B cell (primary cell): ENCODE measurements at regions not wholly inside any gene's neighbourhood (a gene's known extent, or its start where the extent isn't known, plus 50 kb on each side); places are given as distances from the start of the nearest gene placed in this dataset.

Source experiments
- ATAC-seq: fragments of 200-7000 bp; cut with Tn5 transposase; one replicate; pipeline ENCODE4 v1.10.0; 2021; ENCODE audit warnings: low read depth, mild to moderate bottlenecking, moderate number of reproducible peaks, moderate library complexity
- CTCF ChIA-PET: fragments of 350-600 bp; sonication (Branson Sonifier 250); formaldehyde crosslinking; loops from one replicate; lab custom pipeline; 2021; ENCODE audit warnings: antibody characterized with exemption, inconsistent platforms; lab: Charles Lee
- POLR2A ChIA-PET: fragments of 350-600 bp; sonication (Branson Sonifier 250); formaldehyde crosslinking; loops from one replicate; lab custom pipeline; 2021; ENCODE audit warnings: antibody characterized with exemption; lab: Charles Lee
- DNase-seq: peaks from one replicate; pipeline ENCODE4 v3.0.0; 2013
- H2AFZ ChIP-seq: 2 replicates; pipeline ENCODE4 v1.6.1; 2012; ENCODE audit warnings: mild to moderate bottlenecking, low read depth, low read length; ENCODE audit not compliant: insufficient read depth, poor library complexity, severe bottlenecking
- H3K27ac ChIP-seq, 2 donors: 1 replicate in 1 of 2; 2 replicates in 1 of 2; pipeline ENCODE4 v1.5.1; 2012 to 2013; ENCODE audit warnings: low read length in 2 of 2, mild to moderate bottlenecking in 2 of 2, moderate library complexity in 1 of 2
- H3K27me3 ChIP-seq, 4 experiments: fragments of 200-600 bp in 1 of 4; sonication (generic) in 1 of 4; replicated peaks in 1 of 4; 1 replicate in 2 of 4; 2 replicates in 2 of 4; pipeline versions ENCODE4 v1.6.1 to v1.7.0; 2013 to 2016; ENCODE audit warnings: low read length in 3 of 4, mild to moderate bottlenecking in 2 of 4, mixed read lengths in 1 of 4, moderate library complexity in 1 of 4; ENCODE audit not compliant: insufficient read depth in 4 of 4, control insufficient read depth in 3 of 4; ENCODE audit errors: control extremely low read depth in 1 of 4
- H3K36me3 ChIP-seq, 2 experiments: replicated peaks in 1 of 2; 1 replicate in 1 of 2; 2 replicates in 1 of 2; pipeline versions ENCODE4 v1.6.1 to v1.7.1; 2013; ENCODE audit warnings: low read length in 1 of 2; ENCODE audit not compliant: insufficient read depth in 2 of 2, control insufficient read depth in 1 of 2; ENCODE audit errors: control extremely low read depth in 1 of 2, extremely low read depth in 1 of 2
- H3K4me1 ChIP-seq, 2 donors: fragments of 200-600 bp in 1 of 2; sonication (generic) in 1 of 2; 1 replicate in 1 of 2; 2 replicates in 1 of 2; pipeline versions ENCODE4 v1.5.1 to v1.6.1; 2013 to 2017; ENCODE audit warnings: low read length in 2 of 2; ENCODE audit not compliant: control insufficient read depth in 2 of 2, insufficient read depth in 2 of 2
- H3K4me2 ChIP-seq: replicated peaks from 2 replicates; pipeline ENCODE3; 2012; ENCODE audit warnings: mild to moderate bottlenecking, low read depth, low read length; ENCODE audit not compliant: poor library complexity, severe bottlenecking
- H3K4me3 ChIP-seq, 5 experiments: fragments of 200-600 bp in 1 of 5; sonication (generic) in 1 of 5; 1 replicate in 3 of 5; 2 replicates in 2 of 5; pipeline versions ENCODE4 v1.5.1 to v1.7.0; 2011 to 2016; ENCODE audit warnings: low read length in 4 of 5, mild to moderate bottlenecking in 4 of 5, low read depth in 2 of 5, control low read depth in 1 of 5, moderate library complexity in 1 of 5; ENCODE audit not compliant: insufficient read depth in 1 of 5; ENCODE audit errors: control extremely low read depth in 1 of 5, extremely low read depth in 1 of 5
- H3K79me2 ChIP-seq: fragments of 200-600 bp; sonication (generic); one replicate; pipeline ENCODE4 v1.6.0; 2016; ENCODE audit warnings: low read length; ENCODE audit not compliant: control insufficient read depth, insufficient read depth
- H3K9ac ChIP-seq: fragments of 200-600 bp; sonication (generic); 2 replicates; pipeline ENCODE4 v1.6.1; 2017; ENCODE audit warnings: mild to moderate bottlenecking, low read length, moderate library complexity
- H3K9me3 ChIP-seq, 3 donors: one replicate each; pipeline versions ENCODE4 v1.6.1 to v1.7.1; 2013; ENCODE audit warnings: low read length in 2 of 3; ENCODE audit not compliant: control insufficient read depth in 2 of 3, insufficient read depth in 1 of 3; ENCODE audit errors: control extremely low read depth in 1 of 3
- H4K20me1 ChIP-seq: 2 replicates; pipeline ENCODE4 v1.6.0; 2012; ENCODE audit warnings: mild to moderate bottlenecking, low read length; ENCODE audit not compliant: insufficient read depth, control insufficient read depth, poor library complexity, severe bottlenecking
- H3K27ac Mint-ChIP-seq: one replicate; pipeline ENCODE4 v1.8.0; 2021; ENCODE audit warnings: mixed read lengths
- H3K27me3 Mint-ChIP-seq: one replicate; pipeline ENCODE4 v1.8.0; 2021; ENCODE audit warnings: mixed read lengths
- H3K4me1 Mint-ChIP-seq: one replicate; pipeline ENCODE4 v1.8.0; 2021; ENCODE audit warnings: mixed read lengths
- H3K4me3 Mint-ChIP-seq: one replicate; pipeline ENCODE4 v1.8.0; 2021; ENCODE audit warnings: mixed read lengths
- H3K9me3 Mint-ChIP-seq: one replicate; pipeline ENCODE4 v1.8.0; 2022; ENCODE audit warnings: mixed read lengths; ENCODE audit not compliant: insufficient read depth
- CTCF ChIP-seq: fragments of 200-600 bp; IDR thresholded peaks from one replicate; pipeline ENCODE4 v1.8.0; 2022; ENCODE audit warnings: antibody characterized with exemption, mild to moderate bottlenecking
- EZH2 ChIP-seq: IDR thresholded peaks from 2 replicates; pipeline ENCODE4 v1.6.1; 2012; ENCODE audit warnings: borderline replicate concordance, low read depth, mild to moderate bottlenecking, moderate library complexity, low read length; ENCODE audit not compliant: insufficient read depth, poor library complexity, severe bottlenecking
- whole genome bisulfite sequencing: methylation state at CpG from one replicate; pipeline ENCODE4 v1.1.5; 2013; ENCODE audit warnings: missing lambda C conversion rate; ENCODE audit not compliant: insufficient coverage; 5-methylcytosine and 5-hydroxymethylcytosine counted together
- intact Hi-C: fragments of 100-400 bp; cut with micrococcal nuclease; formaldehyde crosslinking; loops from one replicate; pipeline ENCODE4 v1.10.0; 2022

- Histone ChIP-seq H3K9ac (no peak overlapping the region), H3K4me1 (no peaks in the 10 kb centered on the region), H3K27ac (no peak overlapping the region), H3K36me3 (no peaks in the 10 kb centered on the region), H4K20me1 (no peaks in the 10 kb centered on the region), H3K79me2 (no peaks in the 10 kb centered on the region), H2AFZ (no peak overlapping the region), H3K9me3 (no peaks in the 10 kb centered on the region), H3K4me3 (no peak overlapping the region), H3K4me2 (no peak overlapping the region), H3K27me3 (no peaks in the 10 kb centered on the region)
- 95% methylated on average over 3 of the region's 6 CpGs for WGBS
- no peak overlapping the region for H3K4me3 Mint-ChIP-seq
- H3K4me1 Mint-ChIP-seq, result no peaks in the 10 kb centered on the region
- TF ChIP-seq CTCF, result no peak
- TF ChIP-seq EZH2, result no peak
- no peak overlapping the region for H3K27ac Mint-ChIP-seq
- CTCF ChIA-PET, result no interaction called here
- POLR2A ChIA-PET, result no interaction called here
- intact Hi-C loops, result loop anchor here (10.0 kb wide), 1 partner anchor 60 kb away; no protein-coding TSS in a partner anchor
- no peaks in the 10 kb centered on the region for H3K27me3 Mint-ChIP-seq
- DNase-seq (no peak), ATAC-seq (no peak)
- no peaks in the 10 kb centered on the region for H3K9me3 Mint-ChIP-seq
Observed at GRCh38 chr9:8074713-8075286, 275.2 kb upstream of the DMAC1 start.

- Histone ChIP-seq H4K20me1 (no peaks in the 10 kb centered on the region), H3K9me3 (no peaks in the 10 kb centered on the region), H2AFZ (no peak overlapping the region), H3K4me2 (no peak overlapping the region), H3K27ac (no peak overlapping the region), H3K36me3 (no peaks in the 10 kb centered on the region), H3K79me2 (no peaks in the 10 kb centered on the region), H3K9ac (no peak overlapping the region), H3K4me3 (no peak overlapping the region), H3K4me1 (no peaks in the 10 kb centered on the region), H3K27me3 (no peaks in the 10 kb centered on the region)
- H3K4me1 Mint-ChIP-seq, result no peaks in the 10 kb centered on the region
- 88% methylated on average over 2 of the region's 4 CpGs for WGBS
- ChIA-PET POLR2A (no interaction called here), CTCF (no interaction called here)
- TF ChIP-seq CTCF (no peak), EZH2 (no peak)
- no peak for ATAC-seq
- H3K4me3 Mint-ChIP-seq, result no peak overlapping the region
- H3K9me3 Mint-ChIP-seq, result no peaks in the 10 kb centered on the region
- DNase-seq, result no peak
- H3K27me3 Mint-ChIP-seq, result peaks cover 4% of the 10 kb centered on the region
- intact Hi-C loops, result loop anchor here (10.0 kb wide), 1 partner anchor 63 kb away; no protein-coding TSS in a partner anchor
- no peak overlapping the region for H3K27ac Mint-ChIP-seq
Observed at GRCh38 chr9:8071445-8071798, 271.8 kb upstream of the DMAC1 start.
